NB4 (cell line): ENCODE measurements at regions not wholly inside any gene's neighbourhood (a gene's known extent, or its start where the extent isn't known, plus 50 kb on each side); places are given as distances from the start of the nearest gene placed in this dataset.

ENCODE experiments used
- MAX ChIP-seq: IDR thresholded peaks from 2 replicates; pipeline ENCODE4 v1.6.1; 2011; ENCODE audit warnings: low read depth, low read length
- POLR2A ChIP-seq: IDR thresholded peaks from 2 replicates; pipeline ENCODE4 v1.6.1; 2011; ENCODE audit warnings: mild to moderate bottlenecking; ENCODE audit not compliant: insufficient read length; ENCODE audit errors: extremely low read depth
- TF ChIP-seq, protein P1 (sequence below): IDR thresholded peaks from one replicate; pipeline ENCODE4 v1.5.1; 2012; ENCODE audit warnings: low read depth, low read length

- TF ChIP-seq, protein P1, sequence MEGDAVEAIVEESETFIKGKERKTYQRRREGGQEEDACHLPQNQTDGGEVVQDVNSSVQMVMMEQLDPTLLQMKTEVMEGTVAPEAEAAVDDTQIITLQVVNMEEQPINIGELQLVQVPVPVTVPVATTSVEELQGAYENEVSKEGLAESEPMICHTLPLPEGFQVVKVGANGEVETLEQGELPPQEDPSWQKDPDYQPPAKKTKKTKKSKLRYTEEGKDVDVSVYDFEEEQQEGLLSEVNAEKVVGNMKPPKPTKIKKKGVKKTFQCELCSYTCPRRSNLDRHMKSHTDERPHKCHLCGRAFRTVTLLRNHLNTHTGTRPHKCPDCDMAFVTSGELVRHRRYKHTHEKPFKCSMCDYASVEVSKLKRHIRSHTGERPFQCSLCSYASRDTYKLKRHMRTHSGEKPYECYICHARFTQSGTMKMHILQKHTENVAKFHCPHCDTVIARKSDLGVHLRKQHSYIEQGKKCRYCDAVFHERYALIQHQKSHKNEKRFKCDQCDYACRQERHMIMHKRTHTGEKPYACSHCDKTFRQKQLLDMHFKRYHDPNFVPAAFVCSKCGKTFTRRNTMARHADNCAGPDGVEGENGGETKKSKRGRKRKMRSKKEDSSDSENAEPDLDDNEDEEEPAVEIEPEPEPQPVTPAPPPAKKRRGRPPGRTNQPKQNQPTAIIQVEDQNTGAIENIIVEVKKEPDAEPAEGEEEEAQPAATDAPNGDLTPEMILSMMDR = no peak
- TF ChIP-seq POLR2A (no peak), MAX (no peak)
Measured at GRCh38 chr9:109865521-109865920, 85.5 kb downstream of the PALM2AKAP2 start.
